HepG2 (cell line): ENCODE measurements at regions not wholly inside any gene's neighbourhood (a gene's known extent, or its start where the extent isn't known, plus 50 kb on each side); places are given as distances from the start of the nearest gene placed in this dataset.

Experiments used
- ATAC-seq: fragments of 200-7000 bp; cut with Tn5 transposase; 3 replicates; pipeline ENCODE4 v1.9.1; 2020; ENCODE audit warnings: mild to moderate bottlenecking, moderate library complexity
- BruUV-seq: library from RNA; stranded (reverse); fragments of 400-500 nt; replicated peaks from 2 replicates; lab custom pipeline; 2021; lab: Mats Ljungman, UMichigan
- CTCF ChIA-PET: fragments of 300-600 bp; formaldehyde crosslinking; extraction: SDS; loops from one replicate; lab custom pipeline; 2021; ENCODE audit warnings: low total read pairs, inconsistent platforms, low intra/inter-chr PET ratio; lab: Yijun Ruan, JAX
- POLR2A ChIA-PET: fragments of 350-600 bp; sonication (Branson Sonifier 250); formaldehyde crosslinking; loops from one replicate; lab custom pipeline; 2020; ENCODE audit warnings: antibody characterized with exemption, inconsistent platforms; lab: Yijun Ruan, JAX
- DNase-seq: peaks from one replicate; pipeline ENCODE4 v3.0.0-alpha.2; 2015; ENCODE audit warnings: low spot score
- FAIRE-seq: peaks from 3 replicates; lab custom pipeline; 2011; peaks lifted over from hg19 to GRCh38; lab: Jason Lieb, UNC
- H2AFZ ChIP-seq: one replicate; pipeline ENCODE4 v1.6.1; 2011; ENCODE audit warnings: low read length, inconsistent platforms
- H3K27ac ChIP-seq: fragments of 300-600 bp; 3 replicates; pipeline ENCODE4 v1.8.0; 2011; ENCODE audit warnings: mixed run types, mild to moderate bottlenecking, mixed read lengths, low read length, inconsistent platforms; ENCODE audit not compliant: insufficient read depth; ENCODE audit errors: extremely low read length
- H3K27me3 ChIP-seq, 2 experiments: fragments of 200-600 bp in 1 of 2; 2 replicates in 1 of 2; 3 replicates in 1 of 2; pipeline versions ENCODE4 v1.6.0 to v1.8.0; 2011; ENCODE audit warnings: low read length in 2 of 2, mild to moderate bottlenecking in 2 of 2, moderate library complexity in 2 of 2, inconsistent platforms in 1 of 2; ENCODE audit not compliant: insufficient read depth in 2 of 2, control insufficient read depth in 1 of 2
- H3K36me3 ChIP-seq, 2 experiments: fragments of 200-600 bp in 1 of 2; replicated peaks in 1 of 2; 2 replicates in 1 of 2; 3 replicates in 1 of 2; pipeline versions ENCODE4 v1.5.1 to v1.8.0; 2011; ENCODE audit warnings: low read length in 2 of 2, inconsistent platforms in 1 of 2; ENCODE audit not compliant: insufficient read depth in 2 of 2, control insufficient read depth in 1 of 2
- H3K4me1 ChIP-seq: 2 replicates; pipeline ENCODE4 v1.5.1; 2012; ENCODE audit warnings: low read length, inconsistent platforms; ENCODE audit not compliant: insufficient read depth
- H3K4me2 ChIP-seq: 2 replicates; pipeline ENCODE4 v1.6.0; 2011; ENCODE audit warnings: low read depth, low read length, inconsistent platforms
- H3K4me3 ChIP-seq, 3 experiments: fragments of 200-600 bp in 1 of 3; sonication (generic), shearing (Covaris generic) in 1 of 3; replicated peaks in 1 of 3; 2 replicates each; pipeline ENCODE4 v1.5.1; 2011 to 2016; ENCODE audit warnings: low read length in 3 of 3, inconsistent platforms in 2 of 3, low read depth in 2 of 3, mild to moderate bottlenecking in 2 of 3, control low read depth in 1 of 3, mixed read lengths in 1 of 3; ENCODE audit not compliant: insufficient read depth in 1 of 3
- H3K79me2 ChIP-seq: one replicate; pipeline ENCODE4 v1.6.1; 2011; ENCODE audit warnings: low read length, inconsistent platforms; ENCODE audit not compliant: insufficient read depth
- H3K9ac ChIP-seq: 2 replicates; pipeline ENCODE4 v1.6.0; 2011; ENCODE audit warnings: mild to moderate bottlenecking, low read depth, low read length, inconsistent platforms; ENCODE audit not compliant: insufficient read depth
- H3K9me3 ChIP-seq: 2 replicates; pipeline ENCODE4 v1.5.1; 2012; ENCODE audit warnings: mild to moderate bottlenecking, low read length
- H4K20me1 ChIP-seq: 2 replicates; pipeline ENCODE4 v1.6.0; 2011; ENCODE audit warnings: inconsistent platforms, mild to moderate bottlenecking, low read length, moderate library complexity; ENCODE audit not compliant: insufficient read depth
- CC2D1A ChIP-seq: sonication (generic); formaldehyde crosslinking; IDR thresholded peaks from 2 replicates; pipeline ENCODE4 v1.8.1; 2023; ENCODE audit warnings: mild to moderate bottlenecking, missing genetic modification reagents
- MAF1 ChIP-seq: sonication (generic); formaldehyde crosslinking; IDR thresholded peaks from 2 replicates; pipeline ENCODE4 v1.5.0; 2020; ENCODE audit warnings: missing genetic modification reagents, borderline replicate concordance
- MTA3 ChIP-seq: sonication (generic); formaldehyde crosslinking; IDR thresholded peaks from 2 replicates; pipeline ENCODE4 v1.4.0; 2020; ENCODE audit warnings: missing genetic modification reagents
- SNAPC2 ChIP-seq: sonication (generic); formaldehyde crosslinking; IDR thresholded peaks from 2 replicates; pipeline ENCODE4 v1.8.1; 2022; ENCODE audit warnings: mild to moderate bottlenecking, missing genetic modification reagents
- THYN1 ChIP-seq: sonication (generic); formaldehyde crosslinking; IDR thresholded peaks from 2 replicates; pipeline ENCODE4 v1.8.1; 2023; ENCODE audit warnings: low read depth, mild to moderate bottlenecking, moderate library complexity, missing genetic modification reagents, borderline replicate concordance
- TMF1 ChIP-seq: sonication (generic); formaldehyde crosslinking; IDR thresholded peaks from 2 replicates; pipeline ENCODE4 v1.8.1; 2022; ENCODE audit warnings: low read depth, missing genetic modification reagents
- ZBTB8A ChIP-seq: sonication (generic); formaldehyde crosslinking; IDR thresholded peaks from 2 replicates; pipeline ENCODE4 v1.4.0; 2020; ENCODE audit warnings: mild to moderate bottlenecking, low read depth, missing genetic modification reagents, borderline replicate concordance
- ZFAT ChIP-seq: sonication (generic); formaldehyde crosslinking; conservative IDR thresholded peaks from 2 replicates; pipeline ENCODE4 v1.8.1; 2023; ENCODE audit warnings: missing genetic modification reagents, inconsistent platforms
- ZNF34 ChIP-seq: sonication (generic); formaldehyde crosslinking; IDR thresholded peaks from 2 replicates; pipeline ENCODE4 v1.4.0; 2020; ENCODE audit warnings: mild to moderate bottlenecking, missing genetic modification reagents, borderline replicate concordance
- ZNF350 ChIP-seq: sonication (generic); formaldehyde crosslinking; IDR thresholded peaks from 2 replicates; pipeline ENCODE4 v1.4.0; 2020; ENCODE audit warnings: mild to moderate bottlenecking, low read depth, missing genetic modification reagents, borderline replicate concordance
- ZNF629 ChIP-seq: sonication (generic); formaldehyde crosslinking; conservative IDR thresholded peaks from 2 replicates; pipeline ENCODE4 v1.5.0; 2020; ENCODE audit warnings: missing genetic modification reagents
- ZNF674 ChIP-seq: sonication (generic); formaldehyde crosslinking; IDR thresholded peaks from 2 replicates; pipeline ENCODE4 v1.5.0; 2020; ENCODE audit warnings: low read depth, mild to moderate bottlenecking, missing genetic modification reagents
- WGBS: methylation state at CpG from one replicate; pipeline ENCODE4 v1.1.6; 2017; ENCODE audit warnings: low lambda C conversion rate; 5-methylcytosine and 5-hydroxymethylcytosine counted together
- in situ Hi-C: cut with HindIII; loops from 2 replicates; pipeline ENCODE4 v1.10.0; 2017; ENCODE audit warnings: low pct_unique_long_range_greater_than_20kb; ENCODE audit not compliant: extremely low pct_ligation_motif_present
- intact Hi-C: fragments of 100-400 bp; cut with micrococcal nuclease; formaldehyde crosslinking; loops from one replicate; pipeline ENCODE4 v1.10.0; 2022; ENCODE audit not compliant: unreplicated experiment
- TF ChIP-seq, protein P1 (sequence below): sonication (generic); formaldehyde crosslinking; IDR thresholded peaks from 2 replicates; pipeline ENCODE4 v1.4.0; 2020; ENCODE audit warnings: low read depth, mild to moderate bottlenecking, missing genetic modification reagents
- TF ChIP-seq, protein P2 (sequence below): sonication (generic); formaldehyde crosslinking; IDR thresholded peaks from 2 replicates; pipeline ENCODE4 v1.8.0; 2022; ENCODE audit warnings: missing genetic modification reagents, mild to moderate bottlenecking, inconsistent platforms, borderline replicate concordance
- TF ChIP-seq, protein P3 (sequence below): sonication (generic); formaldehyde crosslinking; IDR thresholded peaks from 2 replicates; pipeline ENCODE4 v1.9.0; 2021; ENCODE audit warnings: missing genetic modification reagents, borderline replicate concordance

DNA sequence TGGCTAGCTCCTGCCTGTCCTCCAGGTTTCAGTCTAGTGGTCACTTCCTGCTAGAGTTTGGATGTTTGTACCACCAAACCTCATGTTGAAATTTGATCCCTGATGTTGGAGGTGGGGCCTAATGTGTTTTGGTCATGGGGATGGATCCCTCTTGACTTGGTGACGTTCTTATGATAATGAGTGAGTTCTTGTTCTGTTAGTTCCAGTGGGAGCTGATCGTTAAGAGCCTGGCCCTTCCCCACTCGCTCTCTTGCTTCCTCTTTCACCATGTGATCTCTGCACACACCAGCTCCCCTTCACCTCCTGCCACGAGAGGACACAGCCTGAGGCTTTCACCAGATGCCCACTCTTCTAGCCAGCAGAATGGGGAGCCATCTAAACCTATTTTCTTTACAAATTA, 86.8 kb upstream of the SCEL start (continued):
- TF ChIP-seq, protein P1, sequence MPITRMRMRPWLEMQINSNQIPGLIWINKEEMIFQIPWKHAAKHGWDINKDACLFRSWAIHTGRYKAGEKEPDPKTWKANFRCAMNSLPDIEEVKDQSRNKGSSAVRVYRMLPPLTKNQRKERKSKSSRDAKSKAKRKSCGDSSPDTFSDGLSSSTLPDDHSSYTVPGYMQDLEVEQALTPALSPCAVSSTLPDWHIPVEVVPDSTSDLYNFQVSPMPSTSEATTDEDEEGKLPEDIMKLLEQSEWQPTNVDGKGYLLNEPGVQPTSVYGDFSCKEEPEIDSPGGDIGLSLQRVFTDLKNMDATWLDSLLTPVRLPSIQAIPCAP: no peak

DNA sequence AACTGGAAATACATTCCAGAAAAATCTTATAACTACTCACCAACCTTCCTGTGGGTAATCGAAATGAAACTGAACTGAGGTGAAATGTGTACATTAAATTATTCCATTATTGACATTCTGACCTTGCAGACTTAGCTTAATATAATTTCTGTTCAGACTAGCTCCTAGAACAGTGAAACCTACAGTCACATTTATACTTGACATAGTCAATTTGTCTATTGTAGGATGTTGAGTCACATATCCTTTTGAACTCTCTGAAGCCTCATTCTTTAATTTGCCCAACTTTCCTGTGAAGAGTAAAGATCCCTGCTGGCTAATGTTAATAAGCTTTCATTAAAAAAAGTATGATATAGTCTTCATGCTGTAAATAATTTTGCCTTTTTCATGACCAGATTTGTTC, 92.0 kb upstream of the SCEL start:
- no peak for DNase-seq
- no peak overlapping the region for H2AFZ ChIP-seq
- no peaks in the 10 kb centered on the region for H3K4me1 ChIP-seq
- in situ Hi-C loops: no loop called here
- no peak for FAIRE-seq
- no TSS peak for BruUV-seq
- no peak overlapping the region for H3K4me3 ChIP-seq
- no peak for ATAC-seq
- no peak overlapping the region for H3K4me2 ChIP-seq
- no peaks in the 10 kb centered on the region for H4K20me1 ChIP-seq
- H3K27me3 ChIP-seq: no peaks in the 10 kb centered on the region
- H3K79me2 ChIP-seq: no peaks in the 10 kb centered on the region
- ChIA-PET CTCF (no interaction called here), POLR2A (no interaction called here)
- H3K36me3 ChIP-seq: no peaks in the 10 kb centered on the region
- TF ChIP-seq ZBTB8A: no peak
- TF ChIP-seq MAF1 (CRISPR knock-in tag): no peak
- TF ChIP-seq ZNF629 (CRISPR knock-in tag): no peak
- TF ChIP-seq ZNF34 (CRISPR knock-in tag): no peak
- TF ChIP-seq SNAPC2 (CRISPR knock-in tag): no peak
- no peak for TF ChIP-seq ZNF674
- TF ChIP-seq, protein P2, sequence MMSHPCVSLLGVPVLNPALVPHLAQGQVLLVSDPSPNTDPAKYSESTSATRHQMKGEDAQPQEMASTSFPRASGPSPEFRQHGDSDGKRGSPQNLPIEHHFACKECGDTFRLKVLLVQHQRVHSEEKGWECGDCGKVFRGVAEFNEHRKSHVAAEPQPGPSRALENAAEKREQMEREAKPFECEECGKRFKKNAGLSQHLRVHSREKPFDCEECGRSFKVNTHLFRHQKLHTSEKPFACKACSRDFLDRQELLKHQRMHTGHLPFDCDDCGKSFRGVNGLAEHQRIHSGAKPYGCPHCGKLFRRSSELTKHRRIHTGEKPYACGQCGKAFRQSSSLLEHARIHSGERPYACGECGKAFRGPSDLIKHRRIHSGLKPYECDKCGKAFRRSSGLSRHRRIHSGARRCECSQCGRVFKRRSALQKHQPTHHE: no peak
- no peak for TF ChIP-seq MTA3 (CRISPR knock-in tag)
- no peak for TF ChIP-seq TMF1 (CRISPR knock-in tag)
- TF ChIP-seq, protein P3, sequence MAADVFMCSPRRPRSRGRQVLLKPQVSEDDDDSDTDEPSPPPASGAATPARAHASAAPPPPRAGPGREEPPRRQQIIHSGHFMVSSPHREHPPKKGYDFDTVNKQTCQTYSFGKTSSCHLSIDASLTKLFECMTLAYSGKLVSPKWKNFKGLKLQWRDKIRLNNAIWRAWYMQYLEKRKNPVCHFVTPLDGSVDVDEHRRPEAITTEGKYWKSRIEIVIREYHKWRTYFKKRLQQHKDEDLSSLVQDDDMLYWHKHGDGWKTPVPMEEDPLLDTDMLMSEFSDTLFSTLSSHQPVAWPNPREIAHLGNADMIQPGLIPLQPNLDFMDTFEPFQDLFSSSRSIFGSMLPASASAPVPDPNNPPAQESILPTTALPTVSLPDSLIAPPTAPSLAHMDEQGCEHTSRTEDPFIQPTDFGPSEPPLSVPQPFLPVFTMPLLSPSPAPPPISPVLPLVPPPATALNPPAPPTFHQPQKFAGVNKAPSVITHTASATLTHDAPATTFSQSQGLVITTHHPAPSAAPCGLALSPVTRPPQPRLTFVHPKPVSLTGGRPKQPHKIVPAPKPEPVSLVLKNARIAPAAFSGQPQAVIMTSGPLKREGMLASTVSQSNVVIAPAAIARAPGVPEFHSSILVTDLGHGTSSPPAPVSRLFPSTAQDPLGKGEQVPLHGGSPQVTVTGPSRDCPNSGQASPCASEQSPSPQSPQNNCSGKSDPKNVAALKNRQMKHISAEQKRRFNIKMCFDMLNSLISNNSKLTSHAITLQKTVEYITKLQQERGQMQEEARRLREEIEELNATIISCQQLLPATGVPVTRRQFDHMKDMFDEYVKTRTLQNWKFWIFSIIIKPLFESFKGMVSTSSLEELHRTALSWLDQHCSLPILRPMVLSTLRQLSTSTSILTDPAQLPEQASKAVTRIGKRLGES: no peak
- TF ChIP-seq CC2D1A (CRISPR knock-in tag): no peak
- TF ChIP-seq ZNF350 (CRISPR knock-in tag): no peak
- no peak for TF ChIP-seq ZFAT
- no peak for TF ChIP-seq THYN1 (CRISPR knock-in tag)
- intact Hi-C loops: no loop called here
- no peak overlapping the region for H3K27ac ChIP-seq
- no peaks in the 10 kb centered on the region for H3K9me3 ChIP-seq
- WGBS: 0% methylated on average over 1 of the region's 1 CpG
- no peak overlapping the region for H3K9ac ChIP-seq
